GM23338 (cell line): ENCODE measurements at regions not wholly inside any gene's neighbourhood (a gene's known extent, or its start where the extent isn't known, plus 50 kb on each side); places are given as distances from the start of the nearest gene placed in this dataset.
A peak's percentile ranks its signal among the peaks of the same experiment; 100 is the strongest.

ENCODE experiments used
- ATAC-seq: fragments of 200-7000 bp; cut with Tn5 transposase; 3 replicates; pipeline ENCODE4 v1.9.1; 2020
- DNase-seq: peaks from one replicate; pipeline ENCODE4 v3.0.0-alpha.2; 2015; ENCODE audit warnings: low spot score
- H2AFZ ChIP-seq: fragments of 200-600 bp; sonication (generic); 2 replicates; pipeline ENCODE4 v1.8.0; 2016; ENCODE audit warnings: antibody characterized with exemption, mild to moderate bottlenecking, moderate library complexity
- H3F3A ChIP-seq: fragments of 200-600 bp; sonication (generic); replicated peaks from 2 replicates; pipeline ENCODE4 v1.8.0; 2017; ENCODE audit warnings: antibody characterized with exemption, mixed run types, low read depth
- H3K27ac ChIP-seq: fragments of 200-600 bp; sonication (generic); 2 replicates; pipeline ENCODE4 v1.6.1; 2016; ENCODE audit warnings: low read depth
- H3K27me3 ChIP-seq: fragments of 200-600 bp; sonication (generic); 2 replicates; pipeline ENCODE4 v1.8.0; 2016; ENCODE audit warnings: mild to moderate bottlenecking, mixed run types, moderate library complexity; ENCODE audit not compliant: insufficient read depth
- H3K36me3 ChIP-seq: fragments of 200-600 bp; sonication (generic); 2 replicates; pipeline ENCODE4 v1.8.0; 2016; ENCODE audit warnings: mild to moderate bottlenecking; ENCODE audit not compliant: insufficient read depth
- H3K4me1 ChIP-seq: fragments of 200-600 bp; sonication (generic); 2 replicates; pipeline ENCODE4 v1.8.0; 2016; ENCODE audit warnings: mild to moderate bottlenecking, moderate library complexity; ENCODE audit not compliant: insufficient read depth
- H3K4me2 ChIP-seq: fragments of 200-600 bp; sonication (generic); 2 replicates; pipeline ENCODE4 v1.7.1; 2017; ENCODE audit warnings: mixed run types
- H3K4me3 ChIP-seq: fragments of 200-600 bp; sonication (generic); 2 replicates; pipeline ENCODE4 v1.6.1; 2016; ENCODE audit warnings: mixed run types
- H3K79me2 ChIP-seq: fragments of 200-600 bp; sonication (generic); replicated peaks from 2 replicates; pipeline ENCODE4 v1.8.0; 2017; ENCODE audit warnings: mild to moderate bottlenecking; ENCODE audit not compliant: insufficient read depth
- H3K9me2 ChIP-seq: fragments of 200-600 bp; sonication (generic); 2 replicates; pipeline ENCODE4 v1.8.0; 2017; ENCODE audit not compliant: insufficient read depth
- H4K20me1 ChIP-seq: fragments of 200-600 bp; sonication (generic); replicated peaks from 2 replicates; pipeline ENCODE4 v1.8.0; 2017; ENCODE audit warnings: mild to moderate bottlenecking; ENCODE audit not compliant: insufficient read depth
- H3K27ac Mint-ChIP-seq: 2 replicates; pipeline ENCODE4 v1.8.0; 2020; ENCODE audit warnings: inconsistent platforms, mild to moderate bottlenecking, moderate library complexity, mixed read lengths
- H3K27me3 Mint-ChIP-seq: 3 replicates; pipeline ENCODE4 v1.8.0; 2022; ENCODE audit warnings: low read depth, mild to moderate bottlenecking, moderate library complexity, mixed read lengths, inconsistent platforms; ENCODE audit not compliant: insufficient read depth, poor library complexity
- H3K36me3 Mint-ChIP-seq: 3 replicates; pipeline ENCODE4 v1.8.0; 2021; ENCODE audit warnings: low read depth, mild to moderate bottlenecking, inconsistent platforms, moderate library complexity, mixed read lengths
- H3K4me1 Mint-ChIP-seq: 3 replicates; pipeline ENCODE4 v1.8.0; 2020; ENCODE audit warnings: mild to moderate bottlenecking, inconsistent platforms, mixed read lengths
- H3K4me3 Mint-ChIP-seq: 3 replicates; pipeline ENCODE4 v1.8.0; 2021; ENCODE audit warnings: moderate library complexity, mild to moderate bottlenecking, inconsistent platforms, mixed read lengths
- H3K9me3 Mint-ChIP-seq: 3 replicates; pipeline ENCODE4 v1.8.0; 2020; ENCODE audit warnings: moderate library complexity, mild to moderate bottlenecking, inconsistent platforms, mixed read lengths
- CREB1 ChIP-seq: fragments of 250-450 bp; sonication (Bioruptor Pico); IDR thresholded peaks from 2 replicates; pipeline ENCODE4 v1.5.0; 2020; ENCODE audit warnings: low read depth, mild to moderate bottlenecking, moderate library complexity
- CTCF ChIP-seq, 2 experiments: fragments of 200-600 bp in 1 of 2; sonication (generic) in 1 of 2; conservative IDR thresholded peaks; 2 replicates each; pipeline versions ENCODE4 v1.5.1 to v1.6.1; 2016 to 2017; ENCODE audit warnings: antibody characterized with exemption in 2 of 2, low read depth in 2 of 2, mild to moderate bottlenecking in 2 of 2, moderate library complexity in 1 of 2
- EZH2 ChIP-seq: fragments of 200-600 bp; sonication (generic); IDR thresholded peaks from one replicate; pipeline ENCODE4 v1.8.0; 2017; ENCODE audit warnings: antibody characterized with exemption, mild to moderate bottlenecking, low read depth; ENCODE audit not compliant: unreplicated experiment
- JUNB ChIP-seq: IDR thresholded peaks from one replicate; pipeline ENCODE4 v1.6.1; 2016; ENCODE audit warnings: antibody characterized with exemption; ENCODE audit not compliant: unreplicated experiment
- POLR2AphosphoS5 ChIP-seq: IDR thresholded peaks from 2 replicates; pipeline ENCODE4 v1.6.1; 2016; ENCODE audit warnings: antibody characterized with exemption, low read depth
- STAT1 ChIP-seq: IDR thresholded peaks from one replicate; pipeline ENCODE4 v1.6.1; 2016; ENCODE audit warnings: antibody characterized with exemption; ENCODE audit not compliant: unreplicated experiment
- ZNF114 ChIP-seq: fragments of 250-450 bp; sonication (Bioruptor Pico); IDR thresholded peaks from 2 replicates; pipeline ENCODE4 v1.5.0; 2020; ENCODE audit warnings: mild to moderate bottlenecking, moderate library complexity
- ZNF331 ChIP-seq: fragments of 250-450 bp; sonication (Bioruptor Pico); IDR thresholded peaks from 2 replicates; pipeline ENCODE4 v1.5.0; 2020; ENCODE audit warnings: low read depth, mild to moderate bottlenecking, moderate library complexity

- H3K4me3 Mint-ChIP-seq: no peak overlapping the region
- Histone ChIP-seq H3K36me3 (no peaks in the 10 kb centered on the region), H3F3A (no peaks in the 10 kb centered on the region), H2AFZ (peak overlapping the region; percentile 60; the same call in 1 of the 2 replicates), H3K4me3 (no peak overlapping the region), H3K4me2 (no peak overlapping the region), H4K20me1 (no peaks in the 10 kb centered on the region), H3K9me2 (no peaks in the 10 kb centered on the region; the same call in 1 of the 2 replicates), H3K79me2 (no peaks in the 10 kb centered on the region), H3K4me1 (no peaks in the 10 kb centered on the region), H3K27me3 (no peaks in the 10 kb centered on the region), H3K27ac (no peak overlapping the region)
- peak; percentile 65 to 76 for TF ChIP-seq CTCF (conservative IDR thresholded peaks at IDR 0.05; ENCODE audit: low read depth in 2 of 2)
- TF ChIP-seq STAT1: no peak
- ATAC-seq (peak; percentile 100), DNase-seq (peak; percentile 86)
- H3K36me3 Mint-ChIP-seq: no peaks in the 10 kb centered on the region
- no peaks in the 10 kb centered on the region for H3K4me1 Mint-ChIP-seq
- no peaks in the 10 kb centered on the region for H3K9me3 Mint-ChIP-seq
- peaks cover 2% of the 10 kb centered on the region for H3K27me3 Mint-ChIP-seq
- no peak overlapping the region for H3K27ac Mint-ChIP-seq
Observed at GRCh38 chr1:194117582-194117981, 931.2 kb upstream of the B3GALT2 start.

GRCh38 chr1:194114288-194114687 is 927.9 kb upstream of the B3GALT2 start:
- H3K27ac Mint-ChIP-seq: no peak overlapping the region
- peaks cover 2% of the 10 kb centered on the region for H3K27me3 Mint-ChIP-seq
- no peak for ATAC-seq
- peak overlapping the region; percentile 74 for H2AFZ ChIP-seq
- DNase-seq: no peak
- no peaks in the 10 kb centered on the region for H3F3A ChIP-seq
- H3K36me3 ChIP-seq: no peaks in the 10 kb centered on the region
- no peak overlapping the region for H3K27ac ChIP-seq
- H3K4me2 ChIP-seq: no peak overlapping the region
- H3K9me2 ChIP-seq: no peaks in the 10 kb centered on the region
- TF ChIP-seq CTCF (conservative IDR thresholded peaks at IDR 0.05; ENCODE audit: low read depth in 2 of 2) (no peak), POLR2AphosphoS5 (no peak), STAT1 (no peak), JUNB (no peak), CREB1 (no peak), EZH2 (no peak), ZNF114 (CRISPR knock-in tag) (no peak), ZNF331 (CRISPR knock-in tag) (no peak)
- no peaks in the 10 kb centered on the region for H4K20me1 ChIP-seq
- no peaks in the 10 kb centered on the region for H3K36me3 Mint-ChIP-seq
- H3K9me3 Mint-ChIP-seq: no peaks in the 10 kb centered on the region
- H3K27me3 ChIP-seq: no peaks in the 10 kb centered on the region
- no peak overlapping the region for H3K4me3 ChIP-seq
- H3K4me1 Mint-ChIP-seq: no peaks in the 10 kb centered on the region
- no peak overlapping the region for H3K4me3 Mint-ChIP-seq
- H3K4me1 ChIP-seq: no peaks in the 10 kb centered on the region
- H3K79me2 ChIP-seq: no peaks in the 10 kb centered on the region
